ENCODE measurements at regions not wholly inside any gene's neighbourhood (a gene's known extent, or its start where the extent isn't known, plus 50 kb on each side); places are given as distances from the start of the nearest gene placed in this dataset.

DNA sequence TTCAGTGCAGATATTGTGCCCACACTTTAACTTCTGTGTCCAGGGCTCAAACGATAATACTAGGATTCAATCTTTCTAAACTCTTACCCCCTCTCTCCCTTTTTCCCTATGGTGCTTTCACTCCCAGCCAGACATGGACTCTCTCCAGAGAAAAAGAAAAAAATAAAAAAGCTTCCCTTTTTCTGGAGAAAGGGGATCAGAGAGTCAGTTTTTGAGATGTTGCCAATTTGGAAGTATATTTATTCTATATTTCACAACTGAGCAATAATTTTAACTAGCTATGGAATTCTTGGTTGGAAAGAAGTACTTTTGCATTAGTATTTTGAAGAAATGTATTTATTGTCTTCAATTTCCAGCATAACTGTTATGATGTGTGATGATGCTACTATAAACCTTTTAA is 72.2 kb upstream of the ZFP64 start:
- TF ChIP-seq, protein P1, sequence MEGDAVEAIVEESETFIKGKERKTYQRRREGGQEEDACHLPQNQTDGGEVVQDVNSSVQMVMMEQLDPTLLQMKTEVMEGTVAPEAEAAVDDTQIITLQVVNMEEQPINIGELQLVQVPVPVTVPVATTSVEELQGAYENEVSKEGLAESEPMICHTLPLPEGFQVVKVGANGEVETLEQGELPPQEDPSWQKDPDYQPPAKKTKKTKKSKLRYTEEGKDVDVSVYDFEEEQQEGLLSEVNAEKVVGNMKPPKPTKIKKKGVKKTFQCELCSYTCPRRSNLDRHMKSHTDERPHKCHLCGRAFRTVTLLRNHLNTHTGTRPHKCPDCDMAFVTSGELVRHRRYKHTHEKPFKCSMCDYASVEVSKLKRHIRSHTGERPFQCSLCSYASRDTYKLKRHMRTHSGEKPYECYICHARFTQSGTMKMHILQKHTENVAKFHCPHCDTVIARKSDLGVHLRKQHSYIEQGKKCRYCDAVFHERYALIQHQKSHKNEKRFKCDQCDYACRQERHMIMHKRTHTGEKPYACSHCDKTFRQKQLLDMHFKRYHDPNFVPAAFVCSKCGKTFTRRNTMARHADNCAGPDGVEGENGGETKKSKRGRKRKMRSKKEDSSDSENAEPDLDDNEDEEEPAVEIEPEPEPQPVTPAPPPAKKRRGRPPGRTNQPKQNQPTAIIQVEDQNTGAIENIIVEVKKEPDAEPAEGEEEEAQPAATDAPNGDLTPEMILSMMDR (IDR thresholded peaks at IDR 0.05): no peak
- no peak for TF ChIP-seq POLR2AphosphoS5 (IDR thresholded peaks at IDR 0.05)

All from esophagus muscularis mucosa (tissue), 3 donors.